ENCODE measurements at regions not wholly inside any gene's neighbourhood (a gene's known extent, or its start where the extent isn't known, plus 50 kb on each side); places are given as distances from the start of the nearest gene placed in this dataset.

DNA sequence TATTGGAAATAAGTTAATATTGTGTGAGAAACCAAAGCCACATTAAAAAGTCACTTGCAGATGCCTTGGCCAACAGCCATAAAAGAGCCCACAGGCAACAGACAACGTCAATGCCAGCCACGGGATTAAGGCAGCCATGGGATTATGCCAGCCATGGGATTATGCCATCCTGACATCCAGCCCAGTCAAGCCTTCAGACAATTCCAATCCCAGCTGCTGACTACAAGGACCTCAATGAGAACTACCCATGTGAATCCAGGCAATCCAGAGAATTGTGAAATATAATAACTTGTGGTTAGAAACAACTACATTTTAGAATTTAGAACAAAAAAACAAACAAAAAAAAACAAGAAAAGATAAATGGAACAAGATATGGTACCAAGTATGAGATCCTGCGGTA is 356.6 kb downstream of the EFNB2 start:
- in situ Hi-C loops (cut with HindIII; ENCODE audit: low sequenced_read_pairs), result no loop called here
- TF ChIP-seq, protein P1, sequence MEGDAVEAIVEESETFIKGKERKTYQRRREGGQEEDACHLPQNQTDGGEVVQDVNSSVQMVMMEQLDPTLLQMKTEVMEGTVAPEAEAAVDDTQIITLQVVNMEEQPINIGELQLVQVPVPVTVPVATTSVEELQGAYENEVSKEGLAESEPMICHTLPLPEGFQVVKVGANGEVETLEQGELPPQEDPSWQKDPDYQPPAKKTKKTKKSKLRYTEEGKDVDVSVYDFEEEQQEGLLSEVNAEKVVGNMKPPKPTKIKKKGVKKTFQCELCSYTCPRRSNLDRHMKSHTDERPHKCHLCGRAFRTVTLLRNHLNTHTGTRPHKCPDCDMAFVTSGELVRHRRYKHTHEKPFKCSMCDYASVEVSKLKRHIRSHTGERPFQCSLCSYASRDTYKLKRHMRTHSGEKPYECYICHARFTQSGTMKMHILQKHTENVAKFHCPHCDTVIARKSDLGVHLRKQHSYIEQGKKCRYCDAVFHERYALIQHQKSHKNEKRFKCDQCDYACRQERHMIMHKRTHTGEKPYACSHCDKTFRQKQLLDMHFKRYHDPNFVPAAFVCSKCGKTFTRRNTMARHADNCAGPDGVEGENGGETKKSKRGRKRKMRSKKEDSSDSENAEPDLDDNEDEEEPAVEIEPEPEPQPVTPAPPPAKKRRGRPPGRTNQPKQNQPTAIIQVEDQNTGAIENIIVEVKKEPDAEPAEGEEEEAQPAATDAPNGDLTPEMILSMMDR (IDR thresholded peaks at IDR 0.05; ENCODE audit: low read depth, low read length), result no peak
- H3K4me3 ChIP-seq (ENCODE audit: low read depth, low read length), result no peak overlapping the region
- DNase-seq (ENCODE audit: low read depth, low spot score), result no peak

DNA sequence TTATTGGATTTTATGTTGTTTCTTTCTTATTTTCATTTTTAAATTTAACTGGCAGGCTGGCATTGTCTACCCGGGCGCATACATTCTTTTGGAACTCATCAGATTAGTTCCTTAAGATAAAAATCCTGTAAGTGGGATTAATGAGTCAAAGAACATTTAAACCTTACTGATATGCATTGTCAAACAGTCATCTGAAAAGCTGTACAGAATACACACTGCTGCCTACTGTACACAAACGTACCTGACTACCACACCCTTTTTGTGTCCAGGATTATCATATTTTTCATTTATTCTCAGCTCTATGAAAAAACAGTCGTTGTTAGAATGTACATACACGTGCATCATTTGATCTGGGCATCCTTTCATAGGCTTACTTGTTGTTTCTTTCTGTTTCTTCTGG is 358.3 kb downstream of the EFNB2 start:
- no peak for DNase-seq (ENCODE audit: low read depth, low spot score)
- no peak overlapping the region for H3K4me3 ChIP-seq (ENCODE audit: low read depth, low read length)
- in situ Hi-C loops (cut with HindIII; ENCODE audit: low sequenced_read_pairs), result no loop called here
- TF ChIP-seq, protein P1 (IDR thresholded peaks at IDR 0.05; ENCODE audit: low read depth, low read length), result no peak

- TF ChIP-seq, protein P1 (IDR thresholded peaks at IDR 0.05; ENCODE audit: low read depth, low read length), result no peak
- in situ Hi-C loops (cut with HindIII; ENCODE audit: low sequenced_read_pairs), result no loop called here
- peak; percentile 54 for DNase-seq (ENCODE audit: low read depth, low spot score)
- H3K4me3 ChIP-seq (ENCODE audit: low read depth, low read length), result no peak overlapping the region
Measured at GRCh38 chr13:106176117-106176516, 359.3 kb downstream of the EFNB2 start.

- in situ Hi-C loops (cut with HindIII; ENCODE audit: low sequenced_read_pairs), result no loop called here
- TF ChIP-seq, protein P1 (IDR thresholded peaks at IDR 0.05; ENCODE audit: low read depth, low read length), result no peak
- DNase-seq (ENCODE audit: low read depth, low spot score), result no peak
- H3K4me3 ChIP-seq (ENCODE audit: low read depth, low read length), result no peak overlapping the region
Measured at GRCh38 chr13:106173891-106174610, 361.4 kb downstream of the EFNB2 start.

DNA sequence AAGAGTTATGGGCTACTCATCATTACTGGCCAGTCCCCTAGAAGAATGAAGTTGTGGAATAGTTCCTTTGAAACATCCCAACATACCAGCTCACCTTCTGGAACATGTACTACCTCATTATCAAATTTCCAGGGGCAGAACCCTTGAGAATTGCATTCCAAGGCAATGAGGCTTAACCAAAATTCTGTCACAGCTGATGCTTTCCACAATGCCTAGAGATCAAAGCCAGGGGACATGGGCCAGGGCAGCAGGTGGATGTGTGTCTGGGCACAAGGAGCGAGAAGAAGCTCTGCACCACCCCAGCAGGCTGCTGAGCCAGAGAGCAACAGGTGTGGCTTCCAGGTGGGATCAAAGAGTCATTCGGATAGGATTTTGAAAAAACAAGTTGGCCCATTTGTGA is 362.1 kb downstream of the EFNB2 start:
- in situ Hi-C loops (cut with HindIII; ENCODE audit: low sequenced_read_pairs), result no loop called here
- TF ChIP-seq, protein P1 (IDR thresholded peaks at IDR 0.05; ENCODE audit: low read depth, low read length), result no peak

DNA sequence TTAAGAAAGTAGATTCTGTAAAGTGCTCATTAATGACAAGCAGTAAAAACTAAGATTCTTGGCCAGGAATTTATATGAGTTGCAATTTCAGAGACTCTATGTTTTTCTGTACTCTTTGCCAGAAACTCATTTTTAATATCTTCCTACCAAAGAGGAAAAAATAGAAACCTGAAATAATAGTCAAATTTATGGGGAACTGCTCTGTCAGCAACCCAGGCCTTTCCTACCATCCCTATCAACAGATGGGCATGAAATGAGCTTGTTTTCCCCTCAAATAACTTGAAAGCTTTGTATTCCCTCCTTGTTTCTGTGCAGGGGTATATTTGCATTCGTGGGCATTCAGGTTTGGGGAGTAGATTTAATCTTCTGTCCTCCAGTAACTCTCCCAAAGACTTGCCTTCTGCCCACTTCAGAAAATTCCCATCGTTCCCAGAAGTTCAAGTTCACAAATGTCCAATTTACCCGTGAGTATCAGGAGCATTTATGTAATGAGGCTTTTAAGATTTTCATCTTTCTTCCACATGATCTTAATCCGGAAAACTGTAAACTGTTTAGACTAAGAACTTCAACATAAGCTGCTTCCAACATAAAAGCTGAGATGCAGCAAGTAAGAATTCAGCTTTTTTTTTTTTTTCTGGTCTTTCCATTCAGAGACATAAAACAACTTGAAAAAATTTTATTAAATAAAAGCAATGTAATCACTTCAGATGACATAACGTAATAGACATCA is 363.1 kb downstream of the EFNB2 start:
- TF ChIP-seq, protein P1 (IDR thresholded peaks at IDR 0.05; ENCODE audit: low read depth, low read length), result no peak
- DNase-seq (ENCODE audit: low read depth, low spot score), result no peak
- no peak overlapping the region for H3K4me3 ChIP-seq (ENCODE audit: low read depth, low read length)
- in situ Hi-C loops (cut with HindIII; ENCODE audit: low sequenced_read_pairs), result no loop called here

More for the DNA sequence above, 362.1 kb downstream of the EFNB2 start:
- H3K4me3 ChIP-seq (ENCODE audit: low read depth, low read length), result no peak overlapping the region
- no peak for DNase-seq (ENCODE audit: low read depth, low spot score)

Measured in astrocyte of the spinal cord (primary cell).